Tibial nerve (tissue), 4 donors: ENCODE measurements at regions not wholly inside any gene's neighbourhood (a gene's known extent, or its start where the extent isn't known, plus 50 kb on each side); places are given as distances from the start of the nearest gene placed in this dataset.
A peak's percentile ranks its signal among the peaks of the same experiment; 100 is the strongest.

Experiments
- DNase-seq, 2 donors: peaks; one replicate each; pipeline ENCODE4 v3.0.0-alpha.2; 2019; ENCODE audit warnings: low spot score in 2 of 2
- H3K27ac ChIP-seq, 4 donors: fragments of 200-600 bp; sonication (generic) in 3 of 4; one replicate each; pipeline ENCODE4 v1.5.1; 2017 to 2019; ENCODE audit warnings: mild to moderate bottlenecking in 1 of 4
- H3K27me3 ChIP-seq, 2 donors: fragments of 200-600 bp; sonication (generic) in 1 of 2; one replicate each; pipeline versions ENCODE4 v1.5.1 to v1.6.0; 2017 to 2019
- H3K36me3 ChIP-seq, 3 donors: fragments of 200-600 bp; sonication (generic); one replicate each; pipeline ENCODE4 v1.5.1; 2018 to 2019
- H3K4me1 ChIP-seq, 4 donors: fragments of 200-600 bp; sonication (generic) in 3 of 4; one replicate each; pipeline ENCODE4 v1.5.1; 2017 to 2019
- H3K4me3 ChIP-seq, 4 donors: fragments of 200-600 bp; sonication (generic) in 3 of 4; one replicate each; pipeline ENCODE4 v1.5.1; 2017 to 2019; ENCODE audit warnings: mild to moderate bottlenecking in 1 of 4, moderate library complexity in 1 of 4
- H3K9me3 ChIP-seq, 4 donors: fragments of 200-600 bp; sonication (generic) in 3 of 4; one replicate each; pipeline ENCODE4 v1.5.1; 2017 to 2019
- CTCF ChIP-seq, 5 experiments: fragments of 200-600 bp in 3 of 5; fragments of 450-650 bp in 2 of 5; sonication (generic) in 3 of 5; IDR thresholded peaks; one replicate each; pipeline ENCODE4 v1.5.1; 2016 to 2019; ENCODE audit warnings: antibody characterized with exemption in 5 of 5, mild to moderate bottlenecking in 3 of 5, moderate library complexity in 2 of 5
- EP300 ChIP-seq, 2 donors: sonication (generic); formaldehyde crosslinking; IDR thresholded peaks; one replicate each; pipeline ENCODE4 v1.6.1; 2017; ENCODE audit warnings: antibody characterized with exemption in 2 of 2, mild to moderate bottlenecking in 1 of 2
- POLR2A ChIP-seq, 2 donors: fragments of 450-650 bp; IDR thresholded peaks; one replicate each; pipeline ENCODE4 v1.6.1; 2017; ENCODE audit warnings: antibody characterized with exemption in 2 of 2, mild to moderate bottlenecking in 2 of 2, moderate library complexity in 2 of 2
- WGBS, 2 donors: methylation state at CpG; one replicate each; pipeline ENCODE4 v1.1.5; 2018; 5-methylcytosine and 5-hydroxymethylcytosine counted together

- WGBS, 2 donors: 92 to 96% methylated on average over 3 of the region's 3 CpGs
- no peaks in the 10 kb centered on the region for H3K36me3 ChIP-seq
Observed at GRCh38 chr5:147045290-147045689, 166.7 kb upstream of the PPP2R2B start.

GRCh38 chr5:147046281-147046680, 167.7 kb upstream of the PPP2R2B start:
- no peaks in the 10 kb centered on the region for H3K9me3 ChIP-seq
- H3K4me1 ChIP-seq: peaks cover 0 to 12% (median 0%) of the 10 kb centered on the region in 4 donors
- no peaks in the 10 kb centered on the region for H3K36me3 ChIP-seq
- no peak for DNase-seq
- 84 to 85% methylated on average over 1 of the region's 1 CpG for WGBS, 2 donors
- TF ChIP-seq EP300 (IDR thresholded peaks at IDR 0.05): no peak
- no peak for TF ChIP-seq CTCF (IDR thresholded peaks at IDR 0.05)
- TF ChIP-seq POLR2A (IDR thresholded peaks at IDR 0.05): no peak
- no peaks in the 10 kb centered on the region for H3K27me3 ChIP-seq
- no peak overlapping the region for H3K4me3 ChIP-seq
- peak overlapping the region in 1 of 4 donors; percentile 14 for H3K27ac ChIP-seq

More at GRCh38 chr5:147045290-147045689, 166.7 kb upstream of the PPP2R2B start:
- no peak for DNase-seq
- H3K9me3 ChIP-seq: no peaks in the 10 kb centered on the region
- no peak overlapping the region for H3K4me3 ChIP-seq
- no peak overlapping the region for H3K27ac ChIP-seq
- peaks cover 0 to 12% (median 0%) of the 10 kb centered on the region in 4 donors for H3K4me1 ChIP-seq
- TF ChIP-seq POLR2A (IDR thresholded peaks at IDR 0.05): no peak
- TF ChIP-seq CTCF (IDR thresholded peaks at IDR 0.05): no peak
- TF ChIP-seq EP300 (IDR thresholded peaks at IDR 0.05): no peak
- H3K27me3 ChIP-seq: no peaks in the 10 kb centered on the region

GRCh38 chr5:147046894-147047293, 168.3 kb upstream of the PPP2R2B start:
- H3K9me3 ChIP-seq: no peaks in the 10 kb centered on the region
- no peaks in the 10 kb centered on the region for H3K27me3 ChIP-seq
- DNase-seq: no peak
- peak overlapping the region in 1 of 4 donors; percentile 14 for H3K27ac ChIP-seq
- no peak overlapping the region for H3K4me3 ChIP-seq
- H3K4me1 ChIP-seq: peaks cover 0 to 12% (median 0%) of the 10 kb centered on the region in 4 donors
- TF ChIP-seq POLR2A (IDR thresholded peaks at IDR 0.05) (no peak), EP300 (IDR thresholded peaks at IDR 0.05) (no peak), CTCF (IDR thresholded peaks at IDR 0.05) (no peak)
- no peaks in the 10 kb centered on the region for H3K36me3 ChIP-seq

GRCh38 chr5:147049764-147050163, 171.2 kb upstream of the PPP2R2B start:
- 74 to 80% methylated on average over 2 of the region's 2 CpGs for WGBS, 2 donors
- no peak for DNase-seq
- H3K27ac ChIP-seq: no peak overlapping the region

GRCh38 chr5:147050172-147050571, 171.6 kb upstream of the PPP2R2B start:
- 52 to 66% methylated on average over 2 of the region's 2 CpGs for WGBS, 2 donors
- H3K4me1 ChIP-seq: peaks cover 0 to 3% (median 0%) of the 10 kb centered on the region in 4 donors
- H3K27me3 ChIP-seq: no peaks in the 10 kb centered on the region
- no peak overlapping the region for H3K27ac ChIP-seq
- H3K4me3 ChIP-seq: no peak overlapping the region
- no peaks in the 10 kb centered on the region for H3K9me3 ChIP-seq
- H3K36me3 ChIP-seq: no peaks in the 10 kb centered on the region
- DNase-seq: no peak
- TF ChIP-seq EP300 (IDR thresholded peaks at IDR 0.05): no peak
- TF ChIP-seq CTCF (IDR thresholded peaks at IDR 0.05): no peak
- TF ChIP-seq POLR2A (IDR thresholded peaks at IDR 0.05): no peak

More at GRCh38 chr5:147049764-147050163, 171.2 kb upstream of the PPP2R2B start:
- H3K36me3 ChIP-seq: no peaks in the 10 kb centered on the region
- H3K4me3 ChIP-seq: no peak overlapping the region
- H3K27me3 ChIP-seq: no peaks in the 10 kb centered on the region
- H3K9me3 ChIP-seq: no peaks in the 10 kb centered on the region
- TF ChIP-seq EP300 (IDR thresholded peaks at IDR 0.05) (no peak), CTCF (IDR thresholded peaks at IDR 0.05) (no peak), POLR2A (IDR thresholded peaks at IDR 0.05) (no peak)
- peaks cover 0 to 5% (median 0%) of the 10 kb centered on the region in 4 donors for H3K4me1 ChIP-seq
